H9 (cell line): ENCODE measurements at regions not wholly inside any gene's neighbourhood (a gene's known extent, or its start where the extent isn't known, plus 50 kb on each side); places are given as distances from the start of the nearest gene placed in this dataset.

Experiments
- DNase-seq: peaks from one replicate; pipeline ENCODE4 v3.0.0-alpha.2; 2017
- H2AFZ ChIP-seq: one replicate; pipeline ENCODE4 v1.6.1; 2013; ENCODE audit warnings: mild to moderate bottlenecking, low read length, control low read depth, moderate library complexity
- H2AK5ac ChIP-seq: 2 replicates; pipeline ENCODE4 v1.6.1; 2013; ENCODE audit warnings: low read length, control low read depth, mixed read lengths; ENCODE audit not compliant: insufficient read length
- H2BK120ac ChIP-seq: one replicate; pipeline ENCODE4 v1.6.1; 2013; ENCODE audit warnings: low read depth, mild to moderate bottlenecking, low read length, control low read depth, inconsistent platforms; ENCODE audit not compliant: poor library complexity, severe bottlenecking
- H2BK12ac ChIP-seq: 2 replicates; pipeline ENCODE4 v1.6.1; 2013; ENCODE audit warnings: low read length, control low read depth, mixed read lengths, low read depth; ENCODE audit not compliant: insufficient read length
- H2BK15ac ChIP-seq: 2 replicates; pipeline ENCODE4 v1.6.1; 2013; ENCODE audit warnings: low read depth, low read length, control low read depth
- H2BK20ac ChIP-seq: one replicate; pipeline ENCODE4 v1.6.1; 2013; ENCODE audit warnings: low read depth, mild to moderate bottlenecking, low read length, control low read depth, inconsistent platforms; ENCODE audit not compliant: poor library complexity, severe bottlenecking
- H2BK5ac ChIP-seq: 2 replicates; pipeline ENCODE4 v1.6.1; 2013; ENCODE audit warnings: low read length, control low read depth, mixed read lengths; ENCODE audit not compliant: insufficient read length
- H3K14ac ChIP-seq: 2 replicates; pipeline ENCODE4 v1.6.1; 2013; ENCODE audit warnings: low read length, control low read depth; ENCODE audit not compliant: insufficient read depth
- H3K18ac ChIP-seq: 2 replicates; pipeline ENCODE4 v1.6.1; 2013; ENCODE audit warnings: low read depth, mild to moderate bottlenecking, mixed read lengths, low read length, control low read depth; ENCODE audit not compliant: insufficient read length
- H3K23ac ChIP-seq: 2 replicates; pipeline ENCODE4 v1.6.1; 2013; ENCODE audit warnings: low read length, control low read depth, mixed read lengths, low read depth; ENCODE audit not compliant: insufficient read length
- H3K23me2 ChIP-seq: 2 replicates; pipeline ENCODE4 v1.6.1; 2013; ENCODE audit warnings: low read depth, mild to moderate bottlenecking, mixed read lengths, low read length, control low read depth; ENCODE audit not compliant: insufficient read length, poor library complexity, severe bottlenecking
- H3K27ac ChIP-seq: 2 replicates; pipeline ENCODE4 v1.5.1; 2013; ENCODE audit warnings: low read length, control low read depth, mixed read lengths, low read depth; ENCODE audit not compliant: insufficient read length
- H3K27me3 ChIP-seq: 2 replicates; pipeline ENCODE4 v1.6.1; 2013; ENCODE audit warnings: low read length, control low read depth, inconsistent platforms; ENCODE audit not compliant: insufficient read depth
- H3K4ac ChIP-seq: 2 replicates; pipeline ENCODE4 v1.6.1; 2013; ENCODE audit warnings: low read depth, mild to moderate bottlenecking, control low read depth, inconsistent platforms, low read length, moderate library complexity
- H3K4me1 ChIP-seq: 2 replicates; pipeline ENCODE4 v1.6.1; 2013; ENCODE audit warnings: low read length, control low read depth, inconsistent platforms; ENCODE audit not compliant: insufficient read depth
- H3K4me2 ChIP-seq: 2 replicates; pipeline ENCODE4 v1.6.1; 2013; ENCODE audit warnings: low read length, control low read depth, mixed read lengths; ENCODE audit not compliant: insufficient read length, insufficient read depth
- H3K56ac ChIP-seq: 2 replicates; pipeline ENCODE4 v1.6.1; 2013; ENCODE audit warnings: low read depth, mild to moderate bottlenecking, mixed read lengths, low read length, control low read depth; ENCODE audit not compliant: insufficient read length
- H3K79me1 ChIP-seq: 2 replicates; pipeline ENCODE4 v1.6.1; 2013; ENCODE audit warnings: low read depth, mild to moderate bottlenecking, moderate library complexity, low read length, control low read depth, inconsistent platforms; ENCODE audit not compliant: insufficient read depth, poor library complexity, severe bottlenecking
- H3K79me2 ChIP-seq: 2 replicates; pipeline ENCODE4 v1.6.1; 2013; ENCODE audit warnings: low read length, control low read depth, inconsistent platforms; ENCODE audit not compliant: insufficient read depth
- H3K9ac ChIP-seq: 2 replicates; pipeline ENCODE4 v1.6.1; 2013; ENCODE audit warnings: low read length, control low read depth, mixed read lengths; ENCODE audit not compliant: insufficient read length; ENCODE audit errors: extremely low read depth
- H3K9me3 ChIP-seq: one replicate; pipeline ENCODE4 v1.6.1; 2013; ENCODE audit warnings: low read depth, low read length, inconsistent platforms; ENCODE audit not compliant: control insufficient read depth
- H3T11ph ChIP-seq: one replicate; pipeline ENCODE4 v1.6.1; 2013; ENCODE audit warnings: mild to moderate bottlenecking, low read length, control low read depth, inconsistent platforms
- H4K20me1 ChIP-seq: one replicate; pipeline ENCODE4 v1.6.1; 2013; ENCODE audit not compliant: control insufficient read depth, insufficient read length, insufficient read depth
- H4K5ac ChIP-seq: 2 replicates; pipeline ENCODE4 v1.6.1; 2013; ENCODE audit warnings: low read depth, mild to moderate bottlenecking, mixed read lengths, low read length, control low read depth; ENCODE audit not compliant: insufficient read length
- H4K8ac ChIP-seq: replicated peaks from 2 replicates; pipeline ENCODE4 v1.6.1; 2013; ENCODE audit warnings: low read length, control low read depth, mixed read lengths, low read depth; ENCODE audit not compliant: insufficient read length
- H4K91ac ChIP-seq: 2 replicates; pipeline ENCODE4 v1.6.1; 2013; ENCODE audit warnings: low read depth, mild to moderate bottlenecking, moderate library complexity, mixed read lengths, low read length, control low read depth; ENCODE audit not compliant: insufficient read length
- H3K27ac Mint-ChIP-seq, 3 experiments: 2 replicates in 2 of 3; 3 replicates in 1 of 3; pipeline ENCODE4 v1.8.0; 2020 to 2021; ENCODE audit warnings: mixed read lengths in 3 of 3, mild to moderate bottlenecking in 1 of 3, moderate library complexity in 1 of 3
- H3K27me3 Mint-ChIP-seq: 2 replicates; pipeline ENCODE4 v1.8.0; 2021; ENCODE audit warnings: low read depth, mild to moderate bottlenecking, moderate library complexity, mixed read lengths
- H3K36me3 Mint-ChIP-seq, 3 experiments: 2 replicates in 2 of 3; 3 replicates in 1 of 3; pipeline ENCODE4 v1.8.0; 2020 to 2021; ENCODE audit warnings: low read depth in 3 of 3, mixed read lengths in 3 of 3; ENCODE audit not compliant: insufficient read depth in 1 of 3
- H3K4me1 Mint-ChIP-seq, 2 experiments: 2 replicates each; pipeline ENCODE4 v1.8.0; 2020; ENCODE audit warnings: mixed read lengths in 2 of 2
- H3K4me3 Mint-ChIP-seq, 2 experiments: 2 replicates in 1 of 2; 3 replicates in 1 of 2; pipeline ENCODE4 v1.8.0; 2020 to 2021; ENCODE audit warnings: mild to moderate bottlenecking in 2 of 2, mixed read lengths in 2 of 2, moderate library complexity in 1 of 2
- H3K9me3 Mint-ChIP-seq, 2 experiments: 2 replicates in 1 of 2; 3 replicates in 1 of 2; pipeline ENCODE4 v1.8.0; 2020; ENCODE audit warnings: mild to moderate bottlenecking in 2 of 2, mixed read lengths in 2 of 2, moderate library complexity in 1 of 2
- WGBS: extraction: QIAGEN DNeasy Blood & Tissue Kit; methylation state at CpG from one replicate; pipeline ENCODE4 v1.1.7; 2013; ENCODE audit warnings: missing lambda C conversion rate, low lambda C conversion rate, mixed read lengths; ENCODE audit not compliant: insufficient read length; ENCODE audit errors: extremely low coverage; 5-methylcytosine and 5-hydroxymethylcytosine counted together
- TF ChIP-seq, protein P1 (sequence below): fragments of 200-600 bp; sonication (generic); conservative IDR thresholded peaks from 3 replicates; pipeline ENCODE4 v1.8.0; 2021; ENCODE audit warnings: antibody characterized with exemption, mild to moderate bottlenecking

DNA sequence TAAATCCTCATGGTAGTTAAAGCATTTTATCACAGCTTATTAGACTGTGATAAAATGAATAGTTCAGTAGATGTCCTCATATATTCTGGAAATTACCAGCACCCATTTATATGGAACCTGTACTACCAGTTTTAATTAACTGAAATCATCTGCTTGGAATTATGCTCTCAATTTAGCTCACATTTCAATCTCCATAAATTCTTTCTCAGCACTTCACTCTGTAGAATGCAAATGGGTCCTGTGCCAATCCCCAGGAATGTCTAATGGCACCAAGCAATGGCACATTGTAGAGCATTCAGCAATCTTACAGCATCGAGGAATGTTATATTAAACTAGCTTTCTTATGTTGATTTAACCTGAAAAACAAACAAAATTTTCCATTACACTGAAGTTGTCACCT, 355.1 kb downstream of the PDHA2 start:
- Histone ChIP-seq H2BK20ac (no peak overlapping the region), H3K9ac (no peak overlapping the region), H2BK5ac (no peak overlapping the region), H3K56ac (no peak overlapping the region), H2BK12ac (no peak overlapping the region), H3K27ac (no peak overlapping the region), H3K14ac (no peak overlapping the region), H3K9me3 (no peaks in the 10 kb centered on the region), H3K27me3 (no peaks in the 10 kb centered on the region), H4K5ac (no peak overlapping the region), H3K23ac (no peak overlapping the region), H4K20me1 (no peaks in the 10 kb centered on the region), H3K18ac (no peak overlapping the region), H3T11ph (no peak overlapping the region), H3K4ac (no peak overlapping the region), H2BK15ac (no peak overlapping the region), H2AFZ (no peak overlapping the region), H3K79me2 (no peaks in the 10 kb centered on the region), H2BK120ac (no peak overlapping the region), H3K4me2 (no peak overlapping the region), H4K91ac (no peak overlapping the region), H4K8ac (no peak overlapping the region), H2AK5ac (no peak overlapping the region), H3K4me1 (no peaks in the 10 kb centered on the region), H3K79me1 (no peaks in the 10 kb centered on the region), H3K23me2 (no peaks in the 10 kb centered on the region)
- WGBS, result no CpG with 5 or more reads among the region's 1 CpG
- H3K9me3 Mint-ChIP-seq, result no peaks in the 10 kb centered on the region; a peak in 1 of 5 replicates
- TF ChIP-seq, protein P1, sequence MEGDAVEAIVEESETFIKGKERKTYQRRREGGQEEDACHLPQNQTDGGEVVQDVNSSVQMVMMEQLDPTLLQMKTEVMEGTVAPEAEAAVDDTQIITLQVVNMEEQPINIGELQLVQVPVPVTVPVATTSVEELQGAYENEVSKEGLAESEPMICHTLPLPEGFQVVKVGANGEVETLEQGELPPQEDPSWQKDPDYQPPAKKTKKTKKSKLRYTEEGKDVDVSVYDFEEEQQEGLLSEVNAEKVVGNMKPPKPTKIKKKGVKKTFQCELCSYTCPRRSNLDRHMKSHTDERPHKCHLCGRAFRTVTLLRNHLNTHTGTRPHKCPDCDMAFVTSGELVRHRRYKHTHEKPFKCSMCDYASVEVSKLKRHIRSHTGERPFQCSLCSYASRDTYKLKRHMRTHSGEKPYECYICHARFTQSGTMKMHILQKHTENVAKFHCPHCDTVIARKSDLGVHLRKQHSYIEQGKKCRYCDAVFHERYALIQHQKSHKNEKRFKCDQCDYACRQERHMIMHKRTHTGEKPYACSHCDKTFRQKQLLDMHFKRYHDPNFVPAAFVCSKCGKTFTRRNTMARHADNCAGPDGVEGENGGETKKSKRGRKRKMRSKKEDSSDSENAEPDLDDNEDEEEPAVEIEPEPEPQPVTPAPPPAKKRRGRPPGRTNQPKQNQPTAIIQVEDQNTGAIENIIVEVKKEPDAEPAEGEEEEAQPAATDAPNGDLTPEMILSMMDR, result no peak
- no peak overlapping the region for H3K4me3 Mint-ChIP-seq
- H3K27me3 Mint-ChIP-seq, result no peaks in the 10 kb centered on the region
- no peak for DNase-seq
- no peaks in the 10 kb centered on the region for H3K4me1 Mint-ChIP-seq
- H3K27ac Mint-ChIP-seq, result no peak overlapping the region
- H3K36me3 Mint-ChIP-seq, result peaks cover 0 to 5% (median 0%) of the 10 kb centered on the region in 3 experiments; a peak in 3 of 7 replicates
